ENCODE measurements at regions not wholly inside any gene's neighbourhood (a gene's known extent, or its start where the extent isn't known, plus 50 kb on each side); places are given as distances from the start of the nearest gene placed in this dataset.
"Not testable (repeated sequence)": the region's sequence is repeated elsewhere in the genome, so short reads cannot be mapped to it uniquely, and the experiment has no call there.

- DNase-seq: no peak
These were observed 484.6 kb downstream of the ZNF536 start for GRCh38 chr19:30856786-30857185.

- DNase-seq: no peak
These were observed 484.2 kb downstream of the ZNF536 start for GRCh38 chr19:30856376-30856775.

- no peak for DNase-seq
These were observed 483.3 kb downstream of the ZNF536 start for GRCh38 chr19:30855442-30855841.

- no peak for DNase-seq
These were observed 482.5 kb downstream of the ZNF536 start for GRCh38 chr19:30854661-30855060.

- DNase-seq: no peak
These were observed 482.0 kb downstream of the ZNF536 start for GRCh38 chr19:30854207-30854606.

- DNase-seq: no peak
These were observed 480.9 kb downstream of the ZNF536 start for GRCh38 chr19:30853036-30853435.

GRCh38 chr19:30852168-30852567 is 480.0 kb downstream of the ZNF536 start:
- DNase-seq: no peak

GRCh38 chr19:30851646-30852045 is 479.5 kb downstream of the ZNF536 start:
- DNase-seq: no peak

- no peak for DNase-seq
These were observed 476.6 kb downstream of the ZNF536 start for GRCh38 chr19:30848636-30849425.

- DNase-seq: no peak
These were observed 473.9 kb downstream of the ZNF536 start for GRCh38 chr19:30846102-30846501.

GRCh38 chr19:30842926-30843325 is 470.7 kb downstream of the ZNF536 start:
- DNase-seq: no peak

- DNase-seq: no peak
These were observed 469.8 kb downstream of the ZNF536 start for GRCh38 chr19:30841934-30842333.

GRCh38 chr19:30830875-30831274 is 458.7 kb downstream of the ZNF536 start:
- DNase-seq: no peak

GRCh38 chr19:30825505-30825904 is 453.3 kb downstream of the ZNF536 start:
- not testable (repeated sequence) for DNase-seq

GRCh38 chr19:30824809-30825208 is 452.6 kb downstream of the ZNF536 start:
- no peak for DNase-seq

GRCh38 chr19:30817965-30818567 is 445.9 kb downstream of the ZNF536 start:
- no peak for DNase-seq

- no peak for DNase-seq
These were observed 445.0 kb downstream of the ZNF536 start for GRCh38 chr19:30817197-30817596.

- no peak for DNase-seq
These were observed 443.9 kb downstream of the ZNF536 start for GRCh38 chr19:30815889-30816580.

GRCh38 chr19:30812099-30812678 is 440.0 kb downstream of the ZNF536 start:
- DNase-seq: no peak

- DNase-seq: no peak
These were observed 439.4 kb downstream of the ZNF536 start for GRCh38 chr19:30811397-30812098.

GRCh38 chr19:30810726-30811125 is 438.5 kb downstream of the ZNF536 start:
- no peak for DNase-seq

- DNase-seq: no peak
These were observed 435.1 kb downstream of the ZNF536 start for GRCh38 chr19:30807278-30807677.

GRCh38 chr19:30806311-30806710 is 434.1 kb downstream of the ZNF536 start:
- no peak for DNase-seq

All from NCI-H2029 (cell line).